Nephron progenitor cell (in vitro differentiated cells): ENCODE measurements at regions not wholly inside any gene's neighbourhood (a gene's known extent, or its start where the extent isn't known, plus 50 kb on each side); places are given as distances from the start of the nearest gene placed in this dataset.

Source experiments
- DNase-seq: peaks from one replicate; pipeline ENCODE4 v3.0.0; 2021
- H3K27ac Mint-ChIP-seq: 2 replicates; pipeline ENCODE4 v1.8.0; 2021; ENCODE audit warnings: mild to moderate bottlenecking, moderate library complexity, mixed read lengths
- H3K27me3 Mint-ChIP-seq: 2 replicates; pipeline ENCODE4 v1.8.0; 2021; ENCODE audit warnings: mild to moderate bottlenecking, low read depth, mixed read lengths; ENCODE audit not compliant: poor library complexity
- H3K36me3 Mint-ChIP-seq: 2 replicates; pipeline ENCODE4 v1.8.0; 2021; ENCODE audit warnings: low read depth, mixed read lengths
- H3K4me1 Mint-ChIP-seq: 2 replicates; pipeline ENCODE4 v1.8.0; 2021; ENCODE audit warnings: mixed read lengths
- H3K4me3 Mint-ChIP-seq: 2 replicates; pipeline ENCODE4 v1.8.0; 2021; ENCODE audit warnings: mild to moderate bottlenecking, moderate library complexity, mixed read lengths
- H3K9me3 Mint-ChIP-seq: 2 replicates; pipeline ENCODE4 v1.8.0; 2021; ENCODE audit warnings: mild to moderate bottlenecking, moderate library complexity, mixed read lengths
- TF ChIP-seq, protein P1 (sequence below): fragments of 200-600 bp; sonication (generic); IDR thresholded peaks from 2 replicates; pipeline ENCODE4 v1.5.0; 2021; ENCODE audit warnings: antibody characterized with exemption

DNA sequence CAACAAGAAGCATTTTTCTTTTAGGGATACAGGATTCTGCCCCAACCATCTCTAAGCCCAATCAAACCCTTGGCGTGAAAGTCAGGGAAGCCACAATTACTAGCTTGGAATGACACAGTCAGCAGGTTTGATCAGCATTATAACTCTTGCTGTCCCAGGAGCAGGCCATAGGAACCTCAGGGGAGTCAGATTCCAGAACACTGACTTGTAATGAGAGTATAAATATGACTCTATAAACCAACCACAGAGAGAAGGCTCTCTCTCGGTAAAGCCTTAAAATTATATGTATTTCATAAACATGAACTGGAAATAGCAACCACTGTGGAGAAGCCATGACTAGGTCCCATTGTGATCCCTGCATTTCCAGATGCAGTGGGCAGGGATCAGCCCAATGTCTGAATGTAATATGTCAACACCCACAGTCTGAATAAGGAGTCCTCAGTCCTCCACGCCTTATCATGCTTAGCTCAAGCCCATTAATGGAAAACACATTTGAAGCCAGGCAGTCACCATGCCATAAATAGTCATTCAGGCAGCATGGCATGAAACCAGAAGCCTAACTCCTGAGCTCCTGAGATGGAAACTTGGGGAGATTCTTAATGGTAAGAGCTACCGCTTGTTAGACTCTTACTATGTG is 99.1 kb upstream of the MTNR1B start:
- no peak for DNase-seq
- TF ChIP-seq, protein P1, sequence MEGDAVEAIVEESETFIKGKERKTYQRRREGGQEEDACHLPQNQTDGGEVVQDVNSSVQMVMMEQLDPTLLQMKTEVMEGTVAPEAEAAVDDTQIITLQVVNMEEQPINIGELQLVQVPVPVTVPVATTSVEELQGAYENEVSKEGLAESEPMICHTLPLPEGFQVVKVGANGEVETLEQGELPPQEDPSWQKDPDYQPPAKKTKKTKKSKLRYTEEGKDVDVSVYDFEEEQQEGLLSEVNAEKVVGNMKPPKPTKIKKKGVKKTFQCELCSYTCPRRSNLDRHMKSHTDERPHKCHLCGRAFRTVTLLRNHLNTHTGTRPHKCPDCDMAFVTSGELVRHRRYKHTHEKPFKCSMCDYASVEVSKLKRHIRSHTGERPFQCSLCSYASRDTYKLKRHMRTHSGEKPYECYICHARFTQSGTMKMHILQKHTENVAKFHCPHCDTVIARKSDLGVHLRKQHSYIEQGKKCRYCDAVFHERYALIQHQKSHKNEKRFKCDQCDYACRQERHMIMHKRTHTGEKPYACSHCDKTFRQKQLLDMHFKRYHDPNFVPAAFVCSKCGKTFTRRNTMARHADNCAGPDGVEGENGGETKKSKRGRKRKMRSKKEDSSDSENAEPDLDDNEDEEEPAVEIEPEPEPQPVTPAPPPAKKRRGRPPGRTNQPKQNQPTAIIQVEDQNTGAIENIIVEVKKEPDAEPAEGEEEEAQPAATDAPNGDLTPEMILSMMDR: no peak
- no peaks in the 10 kb centered on the region for H3K9me3 Mint-ChIP-seq
- peaks cover 33% of the 10 kb centered on the region for H3K4me1 Mint-ChIP-seq
- peaks cover 43% of the 10 kb centered on the region for H3K36me3 Mint-ChIP-seq
- H3K4me3 Mint-ChIP-seq: no peak overlapping the region
- H3K27ac Mint-ChIP-seq: peak overlapping the region; percentile 8
- no peaks in the 10 kb centered on the region for H3K27me3 Mint-ChIP-seq

GRCh38 chr11:92873551-92873950 is 95.9 kb upstream of the MTNR1B start:
- Mint-ChIP-seq H3K36me3 (peaks cover 40% of the 10 kb centered on the region), H3K27ac (no peak overlapping the region), H3K27me3 (no peaks in the 10 kb centered on the region), H3K4me1 (peaks cover 21% of the 10 kb centered on the region), H3K4me3 (no peak overlapping the region), H3K9me3 (no peaks in the 10 kb centered on the region)
- TF ChIP-seq, protein P1: no peak
- DNase-seq: no peak

GRCh38 chr11:92875473-92875872 is 94.0 kb upstream of the MTNR1B start:
- Mint-ChIP-seq H3K27me3 (no peaks in the 10 kb centered on the region), H3K36me3 (peaks cover 39% of the 10 kb centered on the region), H3K27ac (no peak overlapping the region), H3K4me3 (no peak overlapping the region), H3K4me1 (peaks cover 8% of the 10 kb centered on the region), H3K9me3 (no peaks in the 10 kb centered on the region)
- DNase-seq: no peak
- TF ChIP-seq, protein P1: no peak

DNA sequence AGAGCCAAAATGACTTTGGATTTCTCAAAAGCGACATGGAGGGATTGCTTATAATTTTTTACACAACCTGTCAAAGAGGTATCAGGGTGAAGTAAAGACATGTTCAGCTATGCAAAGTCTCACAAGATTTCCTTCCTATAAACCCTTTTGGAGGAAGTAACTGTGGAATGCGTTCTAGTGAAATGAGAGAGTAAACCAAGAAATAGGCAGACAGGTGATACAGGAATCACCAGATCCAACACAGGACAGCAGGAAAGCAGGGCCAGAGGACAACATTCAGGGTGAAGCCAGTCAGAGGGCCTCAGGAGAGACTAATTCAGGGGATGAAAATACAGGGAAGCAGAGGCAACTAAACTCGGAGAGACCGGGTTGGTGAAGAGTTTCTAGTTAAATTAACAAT is 90.4 kb upstream of the MTNR1B start:
- Mint-ChIP-seq H3K27me3 (no peaks in the 10 kb centered on the region), H3K4me3 (no peak overlapping the region), H3K36me3 (peaks cover 67% of the 10 kb centered on the region), H3K4me1 (no peaks in the 10 kb centered on the region), H3K27ac (peak overlapping the region; percentile 74), H3K9me3 (peaks cover 17% of the 10 kb centered on the region)
- no peak for DNase-seq
- TF ChIP-seq, protein P1: no peak

- Mint-ChIP-seq H3K36me3 (peaks cover 67% of the 10 kb centered on the region), H3K27ac (no peak overlapping the region), H3K4me1 (peaks cover 9% of the 10 kb centered on the region), H3K9me3 (peaks cover 20% of the 10 kb centered on the region), H3K4me3 (no peak overlapping the region), H3K27me3 (no peaks in the 10 kb centered on the region)
- TF ChIP-seq, protein P1: no peak
- no peak for DNase-seq
These were observed 89.1 kb upstream of the MTNR1B start for GRCh38 chr11:92880381-92880780.

GRCh38 chr11:92881940-92882450 is 87.5 kb upstream of the MTNR1B start:
- H3K4me3 Mint-ChIP-seq: no peak overlapping the region
- no peaks in the 10 kb centered on the region for H3K27me3 Mint-ChIP-seq
- TF ChIP-seq, protein P1: no peak
- no peak overlapping the region for H3K27ac Mint-ChIP-seq
- H3K9me3 Mint-ChIP-seq: peaks cover 20% of the 10 kb centered on the region
- H3K4me1 Mint-ChIP-seq: peaks cover 19% of the 10 kb centered on the region
- DNase-seq: no peak
- H3K36me3 Mint-ChIP-seq: peaks cover 56% of the 10 kb centered on the region
